Kidney tubule cell (primary cell): ENCODE measurements at regions not wholly inside any gene's neighbourhood (a gene's known extent, or its start where the extent isn't known, plus 50 kb on each side); places are given as distances from the start of the nearest gene placed in this dataset.

Experiments
- DNase-seq: peaks from one replicate; pipeline ENCODE4 v3.0.0-alpha.2; 2018; ENCODE audit warnings: low spot score

DNA sequence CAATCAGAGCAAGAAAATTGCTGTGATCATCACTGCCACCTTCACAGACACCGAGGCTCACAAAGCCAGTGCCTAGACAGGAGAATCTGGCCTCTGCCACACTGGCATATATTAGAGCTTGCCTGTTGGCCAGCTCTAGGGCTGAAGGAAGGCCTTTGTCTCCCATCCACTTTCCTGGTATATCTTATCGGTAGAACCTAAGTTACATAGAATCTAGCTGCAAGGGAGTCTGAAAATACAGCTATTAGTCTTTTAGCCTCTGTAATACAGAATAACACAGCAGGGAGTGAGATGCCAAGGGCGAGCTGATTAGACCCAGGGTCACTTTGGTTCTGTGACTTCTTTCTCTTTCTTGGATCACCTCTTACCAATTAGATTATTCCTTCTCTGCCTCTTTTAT lies 154.9 kb upstream of the KL start:
- DNase-seq: no peak

DNA sequence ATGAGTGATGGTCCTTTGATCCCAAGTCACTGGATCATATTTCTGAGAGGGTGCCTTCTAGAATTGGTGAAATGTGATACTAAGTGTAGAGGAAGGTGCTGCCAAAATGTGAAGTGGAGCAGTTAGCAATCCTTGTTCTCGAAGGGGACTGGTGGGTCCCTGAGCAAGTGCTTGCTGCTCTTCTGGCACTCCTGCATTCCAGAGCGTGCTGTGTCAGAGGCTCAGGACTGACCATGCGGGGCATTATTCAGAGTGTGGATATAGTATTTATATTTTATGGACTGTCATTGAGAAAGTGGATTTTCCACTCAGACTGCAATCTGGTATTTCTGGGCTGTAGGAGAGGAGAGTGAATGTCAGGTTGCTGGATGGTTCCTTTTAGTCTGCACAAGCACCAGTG lies 152.6 kb upstream of the KL start:
- peak; percentile 14 for DNase-seq

DNA sequence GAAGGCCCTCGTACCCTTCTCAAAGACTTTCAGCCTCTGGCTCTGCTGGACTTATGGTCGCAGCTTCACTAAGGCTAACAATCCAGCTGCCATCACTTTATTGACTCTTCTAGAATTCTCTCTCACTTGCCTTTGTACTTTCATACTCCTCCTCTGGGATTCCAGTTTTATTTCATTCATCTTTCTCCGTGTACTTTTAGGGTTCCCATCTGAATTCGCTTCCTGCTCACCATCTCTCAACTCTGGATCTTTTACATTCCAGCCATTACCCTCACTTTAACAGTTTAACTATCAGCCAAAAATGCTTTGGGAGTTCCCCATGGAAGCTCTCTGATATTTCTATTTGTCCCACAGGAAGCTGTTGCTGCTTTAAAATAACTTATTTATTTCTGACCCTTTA lies 149.3 kb upstream of the KL start:
- no peak for DNase-seq

DNA sequence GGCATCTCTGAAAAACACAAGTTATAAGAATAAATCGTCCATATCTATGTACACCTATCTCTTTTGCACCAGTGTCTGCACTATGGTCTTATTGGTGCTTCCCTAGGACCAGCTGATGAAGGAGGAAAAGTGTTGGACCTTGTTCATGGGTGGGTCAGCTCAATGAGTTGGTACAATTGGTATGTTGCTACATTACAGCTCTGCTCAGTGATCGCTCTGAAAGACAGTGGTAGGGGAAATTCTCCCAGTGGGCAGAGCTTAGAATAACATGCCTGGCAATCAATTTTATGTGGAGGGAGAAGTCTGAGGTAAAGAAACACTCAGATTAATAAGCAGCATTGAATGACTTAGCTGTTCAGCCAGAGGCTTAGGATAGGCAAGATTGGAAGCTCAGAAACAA lies 138.7 kb upstream of the KL start:
- DNase-seq: peak; percentile 17

DNA sequence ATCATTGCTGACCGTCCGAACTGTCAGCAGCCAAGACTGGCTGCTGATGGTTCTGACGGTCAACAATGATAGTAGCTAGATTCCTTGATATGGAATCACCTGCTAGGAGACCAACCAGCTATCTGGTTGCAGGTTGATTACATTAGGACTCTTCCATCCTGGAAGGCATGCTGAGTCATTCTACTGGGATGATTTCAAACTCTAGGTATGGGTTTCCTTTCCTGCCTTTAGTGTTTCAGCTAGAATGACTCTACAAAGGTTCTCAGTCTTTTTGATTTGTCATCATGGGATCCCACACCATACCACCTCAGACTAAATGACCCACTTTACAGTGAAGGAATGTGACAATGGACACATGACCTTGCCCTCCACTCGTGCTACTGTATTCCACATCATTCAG lies 138.1 kb upstream of the KL start:
- DNase-seq: peak; percentile 94

DNA sequence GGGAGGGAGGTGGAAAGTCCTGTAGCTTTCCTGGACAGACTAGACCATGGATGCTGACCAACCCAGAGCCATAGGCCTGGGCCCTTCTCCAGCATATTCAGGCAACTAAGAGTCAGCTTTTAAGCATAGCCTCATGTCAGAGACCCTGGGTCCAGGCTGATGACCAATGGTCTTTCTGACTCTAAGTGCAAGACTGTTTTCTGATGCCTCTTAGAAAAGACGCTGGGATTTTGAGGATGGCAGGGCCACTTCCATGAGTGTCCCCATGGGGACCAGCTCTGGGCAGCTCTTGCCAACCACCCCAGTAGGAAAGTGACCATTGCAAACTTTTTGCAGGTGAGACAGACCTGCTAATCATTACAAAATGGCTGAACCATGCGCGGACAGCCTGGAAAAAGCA lies 135.6 kb upstream of the KL start:
- DNase-seq: no peak

DNA sequence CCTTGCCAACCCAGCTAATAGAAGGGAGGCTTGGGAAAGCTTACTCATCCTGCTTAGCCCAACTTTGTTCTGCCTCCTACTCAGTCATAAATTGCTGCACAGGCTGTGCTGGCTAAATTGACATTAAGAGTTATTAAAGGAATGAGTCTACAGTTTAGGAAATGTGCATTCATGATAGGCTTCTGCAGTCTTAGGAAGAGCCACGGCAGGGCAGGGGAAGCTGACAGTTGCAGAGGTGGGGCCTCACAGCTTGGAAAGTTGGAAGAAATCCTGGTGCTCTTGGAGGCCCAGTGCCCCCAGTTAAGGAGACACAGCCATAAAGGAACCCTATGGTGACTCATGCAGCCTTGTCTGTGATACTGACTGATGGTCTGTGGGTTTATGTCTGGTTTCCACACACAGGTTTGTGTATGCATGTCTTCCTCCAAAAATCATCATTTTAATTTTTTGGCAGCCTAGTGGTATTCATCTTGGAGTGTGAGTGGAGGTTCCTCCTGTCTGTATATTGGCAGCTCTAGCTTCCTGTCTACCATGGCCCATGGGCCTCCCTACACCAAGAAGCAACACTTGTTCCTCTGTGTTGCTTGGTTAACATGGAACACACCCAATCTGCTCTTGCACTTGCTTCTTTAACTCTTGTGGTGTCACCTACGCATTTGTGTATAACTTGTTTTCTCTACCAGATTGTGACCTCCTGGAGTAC lies 135.0 kb upstream of the KL start:
- peak; percentile 59 for DNase-seq

DNA sequence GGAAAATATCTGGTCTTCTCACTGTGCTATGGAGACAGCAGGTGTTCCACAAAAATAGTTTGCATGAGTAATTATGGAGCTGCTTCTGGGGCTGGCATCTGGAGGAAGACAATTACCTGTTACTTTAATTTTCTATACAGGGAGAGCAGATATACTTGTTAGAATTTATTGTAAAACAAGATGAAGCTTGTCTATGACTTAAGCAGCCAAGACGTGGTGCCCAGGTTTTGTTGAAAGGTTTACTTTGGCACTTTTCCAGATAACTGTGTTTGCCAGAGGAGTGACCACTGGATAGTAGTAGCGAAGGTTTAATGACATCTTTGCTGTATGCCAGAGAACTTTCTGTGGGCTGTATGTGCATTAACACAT lies 134.5 kb upstream of the KL start:
- DNase-seq: peak; percentile 38

DNA sequence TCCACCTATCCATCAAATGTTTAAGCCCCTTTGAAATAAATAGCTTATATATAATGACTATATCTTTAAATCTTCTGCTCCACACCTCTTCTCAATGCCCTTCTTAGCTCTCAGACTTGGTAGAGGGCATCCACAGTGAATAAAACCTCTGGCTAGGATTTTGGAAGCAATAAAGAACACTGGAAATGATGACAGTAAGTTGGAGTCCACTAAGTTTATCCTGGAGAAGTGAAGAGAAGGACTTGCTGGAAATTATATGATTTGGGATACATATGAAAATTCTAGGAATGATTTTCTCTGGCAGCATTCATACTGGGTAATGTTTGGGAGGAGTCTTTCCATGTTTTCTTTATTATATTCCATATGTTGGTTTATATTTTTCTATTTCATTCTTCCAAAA lies 133.5 kb upstream of the KL start:
- DNase-seq: no peak

DNA sequence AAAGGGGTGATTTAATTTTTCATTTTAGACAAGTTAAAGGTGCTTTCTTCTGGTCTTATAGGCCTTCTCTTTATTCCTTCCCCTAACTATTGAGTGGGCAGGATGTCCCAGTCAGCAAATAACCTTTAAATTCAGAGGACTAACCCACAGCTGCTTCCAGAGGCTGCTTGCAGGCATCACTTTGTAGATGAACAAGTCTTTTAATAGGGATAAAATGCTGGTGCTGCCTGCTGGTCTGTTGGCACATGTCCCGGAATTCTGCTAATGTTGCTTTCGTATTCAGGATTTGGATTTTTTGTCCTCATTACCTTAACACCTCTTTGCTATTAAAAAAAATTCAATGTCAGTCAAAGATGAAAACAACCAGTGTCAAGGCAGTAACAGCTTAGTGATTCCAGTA lies 132.7 kb upstream of the KL start:
- peak; percentile 21 for DNase-seq

DNA sequence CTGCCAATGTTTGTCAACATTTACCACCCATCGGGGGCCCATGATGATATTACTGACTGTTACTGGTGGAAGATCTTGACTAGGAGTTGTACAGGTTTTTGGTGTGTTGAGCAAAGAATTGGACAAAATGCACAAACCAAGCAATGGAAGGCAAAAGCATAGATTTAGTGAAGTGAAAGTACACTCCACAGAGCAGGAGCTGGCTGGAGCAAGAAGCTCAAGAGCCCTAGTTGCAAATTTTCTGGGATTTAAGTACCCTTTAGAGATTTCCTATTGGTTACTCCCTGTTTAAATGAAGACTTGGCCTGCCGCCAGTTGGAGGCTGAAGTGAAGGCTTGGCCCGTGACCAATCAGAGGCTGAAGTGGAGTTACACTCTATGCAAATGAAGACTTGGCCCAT lies 128.6 kb upstream of the KL start:
- DNase-seq: no peak

DNA sequence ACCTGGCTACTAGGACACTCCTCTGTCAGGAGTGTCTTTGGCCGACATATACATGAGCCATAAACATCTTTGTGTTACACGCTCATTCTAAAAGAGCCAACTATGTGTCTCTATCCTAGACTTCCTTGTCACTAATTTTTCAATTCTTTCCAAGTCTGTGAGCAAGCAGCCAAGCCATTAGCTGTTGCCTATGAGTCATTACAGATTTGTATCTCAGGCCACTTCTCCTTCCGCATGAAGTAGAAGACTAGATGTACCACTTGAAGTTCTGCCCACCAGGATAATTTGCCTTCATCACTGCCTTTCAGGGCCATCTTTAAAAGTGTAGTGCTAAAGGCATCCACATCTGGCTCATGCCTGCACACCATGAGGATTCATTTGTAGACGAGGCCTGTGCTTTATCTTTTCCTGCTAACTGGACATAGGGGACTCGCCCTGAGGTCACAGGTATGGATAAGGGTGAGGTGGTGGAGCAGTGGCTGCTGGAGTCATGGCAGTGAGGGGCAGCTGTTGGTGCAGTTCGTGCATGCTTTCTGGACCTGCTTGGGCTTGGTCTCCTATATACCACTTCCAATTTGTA lies 126.1 kb upstream of the KL start:
- DNase-seq: peak; percentile 41

DNA sequence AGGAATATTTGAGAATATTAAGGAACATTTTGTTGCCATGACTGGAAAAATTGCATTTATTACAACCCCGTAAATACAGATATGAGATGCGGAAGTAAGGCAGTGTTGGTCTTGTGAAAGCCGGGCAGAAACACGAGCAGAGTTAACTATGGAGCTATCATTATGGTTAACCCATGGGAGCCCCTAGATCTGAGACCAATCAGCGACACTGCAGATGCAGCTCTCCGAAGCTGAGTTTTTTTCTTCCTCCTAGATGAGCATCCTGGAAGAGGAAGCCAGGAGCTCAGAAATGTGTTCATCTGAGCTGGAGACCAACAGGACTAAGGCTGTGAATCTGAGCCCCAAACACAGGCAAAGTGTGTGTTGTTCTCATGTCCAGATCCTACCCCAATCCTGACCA lies 123.0 kb upstream of the KL start:
- no peak for DNase-seq

DNA sequence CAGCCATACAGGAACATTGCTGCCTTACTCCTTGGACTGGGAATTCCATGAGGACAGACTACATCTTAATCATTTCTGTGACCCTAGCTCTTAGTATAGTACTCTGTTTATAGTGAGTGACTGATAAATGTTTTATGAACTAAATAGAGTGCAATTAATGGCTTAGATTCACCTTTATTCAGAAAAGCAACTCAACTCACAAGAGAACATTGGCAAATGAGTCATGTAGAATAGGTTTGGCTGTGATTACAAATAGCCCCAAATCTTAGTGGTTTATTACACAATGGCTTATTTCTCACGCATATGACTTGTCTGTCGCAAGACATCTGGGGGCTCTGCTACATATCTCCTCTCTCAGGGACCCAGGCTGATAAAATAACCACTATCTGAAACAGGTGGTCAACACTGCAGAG lies 121.6 kb upstream of the KL start:
- DNase-seq: no peak

DNA sequence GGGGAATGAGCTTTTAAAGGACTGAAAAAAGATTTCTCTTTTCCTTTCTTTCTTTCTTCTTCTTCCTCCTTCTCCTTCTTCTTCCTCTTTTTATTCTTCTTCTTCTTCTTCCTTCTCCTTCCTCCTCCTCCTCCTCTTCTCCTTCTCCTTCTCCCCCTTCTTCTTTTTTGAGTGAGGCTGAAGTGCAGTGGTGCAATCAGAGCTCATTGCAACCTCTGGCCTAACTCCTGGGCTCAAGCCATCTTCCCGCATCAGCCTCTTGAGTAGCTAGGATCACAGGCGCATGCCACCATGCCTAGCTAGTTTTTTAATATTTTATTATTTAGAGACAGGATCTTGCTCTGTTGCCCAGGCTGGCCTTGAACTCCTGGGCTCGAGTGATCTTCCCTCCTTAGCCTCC lies 120.9 kb upstream of the KL start:
- DNase-seq: no peak

DNA sequence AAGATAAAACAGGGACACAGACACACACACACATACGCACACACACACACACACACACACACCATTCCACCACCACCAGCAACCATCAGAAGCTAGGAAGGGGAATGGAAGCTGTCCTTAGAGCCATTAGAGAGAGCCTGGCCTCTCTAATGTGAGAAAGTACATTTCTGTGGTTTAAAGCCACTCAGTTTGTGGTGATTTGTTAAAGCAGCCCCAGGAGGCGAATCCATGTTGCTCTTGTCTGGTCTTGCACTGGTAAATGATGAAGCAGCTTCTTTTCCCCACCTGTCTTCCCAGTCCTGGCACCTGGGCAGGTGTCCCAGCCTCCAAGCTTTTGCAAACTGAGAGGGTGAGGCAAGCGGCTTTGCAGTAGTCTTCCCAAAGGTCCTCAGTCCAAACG lies 118.9 kb upstream of the KL start:
- DNase-seq: no peak

DNA sequence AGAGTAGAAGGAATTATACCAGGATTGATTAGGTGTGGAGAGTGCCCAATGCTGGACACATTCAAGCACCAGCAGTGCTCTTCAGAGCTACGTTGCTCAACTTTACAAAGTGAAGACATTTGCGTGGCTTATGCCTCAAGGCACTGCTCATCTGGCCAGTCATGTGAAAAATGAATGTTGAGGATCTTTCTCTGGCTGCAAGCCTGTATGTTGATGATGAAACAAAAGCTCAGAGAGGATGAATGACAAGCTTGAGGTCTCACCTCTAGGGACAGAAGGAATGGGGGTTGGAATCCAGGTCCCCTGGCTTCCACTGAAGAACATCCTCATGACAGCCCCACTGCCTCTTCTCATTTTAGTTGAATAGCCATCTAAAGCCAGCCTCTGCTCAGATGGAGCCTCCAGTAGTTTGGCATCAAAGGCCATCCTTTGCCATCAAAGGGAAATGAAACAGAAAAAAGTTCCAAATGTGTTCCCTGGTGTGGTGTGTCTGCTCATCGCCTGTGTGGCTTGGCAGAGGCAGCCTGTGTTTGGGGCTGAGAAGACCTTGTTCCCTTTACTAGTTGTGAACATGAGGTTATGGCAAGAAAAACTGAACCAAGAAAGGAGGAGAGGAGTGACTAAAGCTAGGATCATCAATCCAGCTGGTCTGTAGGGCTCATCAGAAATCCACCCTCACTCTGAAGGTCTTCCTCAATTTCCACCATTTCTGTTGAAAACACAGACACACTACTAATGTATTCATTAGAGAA lies 114.0 kb upstream of the KL start:
- peak; percentile 43 for DNase-seq

DNA sequence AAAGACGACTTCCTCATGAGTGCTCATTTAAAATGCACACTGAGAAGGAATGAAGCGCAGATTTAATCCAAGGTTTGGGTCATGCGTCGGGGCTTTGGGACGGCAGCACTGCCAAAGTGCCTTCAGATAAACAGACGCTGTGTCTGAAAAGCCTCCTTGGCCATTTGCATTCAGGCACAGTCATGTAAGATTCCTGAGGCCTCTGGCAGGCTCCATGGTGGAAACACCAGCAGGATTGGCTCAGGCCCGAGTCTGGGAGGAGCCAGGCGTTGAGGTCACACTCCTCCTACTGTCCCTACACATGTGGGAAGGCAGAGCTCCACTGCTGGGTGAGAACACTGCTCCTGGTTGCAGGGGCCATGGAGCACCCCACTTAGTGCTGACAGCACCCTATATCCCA lies 113.3 kb upstream of the KL start:
- peak; percentile 11 for DNase-seq

DNA sequence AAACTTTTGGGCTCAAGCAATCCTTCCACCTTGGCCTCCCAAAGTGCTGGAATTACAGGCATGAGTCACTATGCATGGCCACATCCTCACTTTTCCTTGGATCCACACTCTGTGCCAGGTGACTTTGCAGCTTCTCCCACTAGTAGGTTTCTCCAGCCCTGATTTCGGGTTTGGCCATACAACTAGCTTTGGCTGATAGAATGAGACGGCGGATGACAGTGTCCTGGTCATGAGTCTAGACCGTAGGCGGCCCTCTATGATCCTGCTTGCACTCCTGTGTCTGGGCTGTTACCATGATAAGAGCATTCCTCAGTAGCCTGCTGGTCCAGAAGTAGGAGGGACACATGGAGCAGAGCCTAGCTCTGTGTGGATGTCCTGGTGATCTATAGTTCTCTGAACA lies 112.5 kb upstream of the KL start:
- peak; percentile 21 for DNase-seq

DNA sequence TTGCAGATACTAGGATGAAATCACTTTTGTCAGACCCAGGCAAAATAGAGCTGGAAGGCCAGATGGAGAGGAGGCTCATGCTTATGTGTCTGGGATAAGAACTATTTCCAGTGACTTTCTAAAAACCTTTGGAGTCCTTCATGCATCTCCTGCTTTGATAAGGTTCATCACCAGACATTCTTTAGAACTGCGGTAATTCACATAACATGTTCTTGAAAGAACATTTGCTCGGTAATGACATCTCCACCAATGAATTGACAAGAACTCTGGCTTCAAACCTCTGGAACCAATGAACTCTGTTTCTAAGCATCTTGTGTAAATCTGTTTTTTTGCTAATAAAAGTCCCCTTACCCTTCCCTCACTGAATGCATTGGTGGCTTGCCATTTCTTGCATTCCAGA lies 112.0 kb upstream of the KL start:
- DNase-seq: no peak

DNA sequence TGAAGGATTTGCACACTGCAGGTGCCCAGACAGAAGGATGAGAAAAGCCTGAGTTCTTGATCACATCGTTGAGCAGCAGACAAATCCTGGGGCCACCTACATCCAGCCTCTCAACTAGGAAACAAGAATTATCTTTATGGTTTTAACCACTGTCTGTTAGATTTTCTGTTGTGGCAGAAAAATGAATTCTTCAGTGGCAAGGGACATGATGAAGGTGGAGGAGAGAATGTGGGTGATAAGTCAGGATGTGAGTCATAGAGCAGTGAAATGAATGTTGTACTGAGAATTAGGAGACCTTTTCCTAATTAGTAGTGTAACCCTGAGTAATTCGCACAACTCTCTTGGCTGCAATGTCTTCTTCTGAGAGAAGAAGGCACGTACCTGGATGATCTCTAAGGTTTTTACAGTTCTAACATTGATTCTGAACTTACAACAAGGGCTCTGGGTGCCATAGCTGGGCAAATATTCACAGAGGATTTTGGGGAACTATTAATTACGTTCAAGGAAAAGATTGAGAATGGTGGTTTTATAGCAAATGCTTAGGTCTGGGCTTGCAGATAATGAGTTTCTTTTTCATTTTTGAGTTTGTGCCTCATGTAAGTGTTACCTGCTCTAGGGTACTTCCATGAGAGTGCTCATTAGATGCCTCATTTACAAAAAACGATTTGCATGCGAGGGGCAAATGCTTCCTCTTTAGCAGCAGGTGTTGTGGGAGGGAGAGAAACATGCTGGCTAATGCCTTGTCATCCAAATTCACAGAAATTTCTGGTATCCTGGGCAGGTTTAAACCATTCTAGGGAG lies 111.0 kb upstream of the KL start:
- DNase-seq: peak; percentile 54

DNA sequence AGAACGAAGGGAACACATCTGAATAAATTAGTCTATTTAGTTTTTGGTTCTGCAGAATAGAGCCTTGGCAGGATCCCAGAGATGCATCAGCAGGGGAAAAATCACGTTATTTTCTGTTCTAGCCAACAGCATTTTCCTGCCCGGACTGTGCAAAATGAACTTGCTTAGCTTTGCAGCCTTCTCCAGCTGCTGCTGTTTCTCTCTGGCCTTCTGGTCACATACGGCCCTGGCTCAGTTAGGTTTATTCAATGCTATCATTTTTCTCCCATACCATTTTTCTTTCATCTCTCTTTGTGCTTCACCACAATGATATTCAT lies 110.4 kb upstream of the KL start:
- DNase-seq: no peak

DNA sequence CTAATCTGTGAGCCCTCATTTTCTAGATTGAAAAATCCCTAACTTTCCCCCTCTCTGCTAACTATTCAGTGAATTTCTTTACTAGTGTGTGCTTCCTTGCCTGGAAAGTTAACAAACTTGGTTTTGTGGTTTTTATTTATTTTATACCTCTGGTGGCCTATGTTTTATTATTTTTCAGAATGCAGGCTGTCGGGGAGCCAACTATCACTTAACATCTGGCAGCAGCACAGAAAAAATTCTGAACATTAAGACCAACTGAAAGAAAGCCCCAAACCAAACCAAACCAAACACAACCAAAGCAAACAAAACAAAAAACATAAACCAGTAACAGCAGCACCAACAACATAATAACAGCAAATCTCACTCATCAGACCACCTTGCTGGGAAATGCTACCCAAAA lies 109.0 kb upstream of the KL start:
- no peak for DNase-seq
